ENCODE measurements at regions not wholly inside any gene's neighbourhood (a gene's known extent, or its start where the extent isn't known, plus 50 kb on each side); places are given as distances from the start of the nearest gene placed in this dataset.

GRCh38 chr4:84441758-84442377 lies 57.2 kb downstream of the NKX6-1 start:
- no peak for FAIRE-seq
- H3K4me3 ChIP-seq (ENCODE audit: low read length in 3 of 3): no peak overlapping the region
- no peak for TF ChIP-seq CTCF (IDR thresholded peaks at IDR 0.05; ENCODE audit: borderline replicate concordance, extremely low read depth, insufficient read depth)
- no peak overlapping the region for H3K9ac ChIP-seq (ENCODE audit: low read length in 3 of 3)
- no peak overlapping the region for H3K27ac ChIP-seq (ENCODE audit: low read depth in 2 of 2, low read length in 2 of 2)
- H3K36me3 ChIP-seq (ENCODE audit: control insufficient read depth in 2 of 3, insufficient read depth in 3 of 3, low read length in 3 of 3): no peaks in the 10 kb centered on the region
- no peaks in the 10 kb centered on the region for H3K4me1 ChIP-seq (ENCODE audit: control insufficient read depth in 2 of 3, insufficient read depth in 2 of 3, low read depth in 1 of 3, low read length in 3 of 3)
- intact Hi-C loops (cut with DNase I): no loop called here
- H3K9me3 ChIP-seq (ENCODE audit: control insufficient read depth in 2 of 3, insufficient read depth in 1 of 3, low read length in 3 of 3): no peaks in the 10 kb centered on the region
- H3K27me3 ChIP-seq (ENCODE audit: control insufficient read depth, insufficient read depth, low read length): no peaks in the 10 kb centered on the region
- DNase-seq: no peak

GRCh38 chr4:84439996-84440395 lies 59.1 kb downstream of the NKX6-1 start:
- no peak overlapping the region for H3K9ac ChIP-seq (ENCODE audit: low read length in 3 of 3)

GRCh38 chr4:84436812-84437211 lies 62.3 kb downstream of the NKX6-1 start:
- Histone ChIP-seq H3K9ac (ENCODE audit: low read length in 3 of 3) (no peak overlapping the region), H3K9me3 (ENCODE audit: control insufficient read depth in 2 of 3, insufficient read depth in 1 of 3, low read length in 3 of 3) (no peaks in the 10 kb centered on the region), H3K27me3 (ENCODE audit: control insufficient read depth, insufficient read depth, low read length) (no peaks in the 10 kb centered on the region), H3K4me3 (ENCODE audit: low read length in 3 of 3) (no peak overlapping the region), H3K36me3 (ENCODE audit: control insufficient read depth in 2 of 3, insufficient read depth in 3 of 3, low read length in 3 of 3) (no peaks in the 10 kb centered on the region), H3K4me1 (ENCODE audit: control insufficient read depth in 2 of 3, insufficient read depth in 2 of 3, low read depth in 1 of 3, low read length in 3 of 3) (no peaks in the 10 kb centered on the region), H3K27ac (ENCODE audit: low read depth in 2 of 2, low read length in 2 of 2) (no peak overlapping the region)
- DNase-seq (no peak), FAIRE-seq (peak; percentile 19)
- TF ChIP-seq CTCF (IDR thresholded peaks at IDR 0.05; ENCODE audit: borderline replicate concordance, extremely low read depth, insufficient read depth): no peak
- intact Hi-C loops (cut with DNase I): no loop called here

More at GRCh38 chr4:84439996-84440395, 59.1 kb downstream of the NKX6-1 start:
- H3K9me3 ChIP-seq (ENCODE audit: control insufficient read depth in 2 of 3, insufficient read depth in 1 of 3, low read length in 3 of 3): no peaks in the 10 kb centered on the region
- TF ChIP-seq CTCF (IDR thresholded peaks at IDR 0.05; ENCODE audit: borderline replicate concordance, extremely low read depth, insufficient read depth): no peak
- H3K27me3 ChIP-seq (ENCODE audit: control insufficient read depth, insufficient read depth, low read length): no peaks in the 10 kb centered on the region
- H3K4me1 ChIP-seq (ENCODE audit: control insufficient read depth in 2 of 3, insufficient read depth in 2 of 3, low read depth in 1 of 3, low read length in 3 of 3): no peaks in the 10 kb centered on the region
- no peak overlapping the region for H3K27ac ChIP-seq (ENCODE audit: low read depth in 2 of 2, low read length in 2 of 2)
- intact Hi-C loops (cut with DNase I): no loop called here
- DNase-seq: no peak
- H3K4me3 ChIP-seq (ENCODE audit: low read length in 3 of 3): no peak overlapping the region
- no peaks in the 10 kb centered on the region for H3K36me3 ChIP-seq (ENCODE audit: control insufficient read depth in 2 of 3, insufficient read depth in 3 of 3, low read length in 3 of 3)
- no peak for FAIRE-seq

- TF ChIP-seq CTCF (IDR thresholded peaks at IDR 0.05; ENCODE audit: borderline replicate concordance, extremely low read depth, insufficient read depth): no peak
- H3K4me3 ChIP-seq (ENCODE audit: low read length in 3 of 3): no peak overlapping the region
- FAIRE-seq (no peak), DNase-seq (no peak)
- H3K4me1 ChIP-seq (ENCODE audit: control insufficient read depth in 2 of 3, insufficient read depth in 2 of 3, low read depth in 1 of 3, low read length in 3 of 3): no peaks in the 10 kb centered on the region
- H3K27ac ChIP-seq (ENCODE audit: low read depth in 2 of 2, low read length in 2 of 2): no peak overlapping the region
- no peak overlapping the region for H3K9ac ChIP-seq (ENCODE audit: low read length in 3 of 3)
- no peaks in the 10 kb centered on the region for H3K36me3 ChIP-seq (ENCODE audit: control insufficient read depth in 2 of 3, insufficient read depth in 3 of 3, low read length in 3 of 3)
- H3K9me3 ChIP-seq (ENCODE audit: control insufficient read depth in 2 of 3, insufficient read depth in 1 of 3, low read length in 3 of 3): no peaks in the 10 kb centered on the region
- no peaks in the 10 kb centered on the region for H3K27me3 ChIP-seq (ENCODE audit: control insufficient read depth, insufficient read depth, low read length)
- intact Hi-C loops (cut with DNase I): no loop called here
Observed at GRCh38 chr4:84434344-84434743, 64.7 kb downstream of the NKX6-1 start.
